MM.1S (cell line): ENCODE measurements at regions not wholly inside any gene's neighbourhood (a gene's known extent, or its start where the extent isn't known, plus 50 kb on each side); places are given as distances from the start of the nearest gene placed in this dataset.

Source experiments
- DNase-seq: peaks from one replicate; pipeline ENCODE4 v3.0.0-alpha.2; 2015
- H2AFZ ChIP-seq: fragments of 300-600 bp; sonication (generic); 2 replicates; pipeline ENCODE4 v1.6.0; 2016; ENCODE audit warnings: antibody characterized with exemption, low read length
- H3F3A ChIP-seq: fragments of 300-600 bp; sonication (generic); 2 replicates; pipeline ENCODE4 v1.6.1; 2016; ENCODE audit warnings: mild to moderate bottlenecking, antibody characterized with exemption, low read length, moderate library complexity, mixed read lengths; ENCODE audit not compliant: insufficient read depth
- H3K27ac ChIP-seq: fragments of 300-600 bp; sonication (generic); 2 replicates; pipeline ENCODE4 v1.5.1; 2016; ENCODE audit warnings: mild to moderate bottlenecking, low read length
- H3K27me3 ChIP-seq: fragments of 300-600 bp; sonication (generic); replicated peaks from 2 replicates; pipeline ENCODE4 v1.6.0; 2016; ENCODE audit warnings: low read length; ENCODE audit not compliant: insufficient read depth
- H3K36me3 ChIP-seq: fragments of 300-600 bp; sonication (generic); replicated peaks from 2 replicates; pipeline ENCODE4 v1.6.1; 2016; ENCODE audit warnings: mild to moderate bottlenecking, low read length, mixed read lengths; ENCODE audit not compliant: insufficient read depth
- H3K4me1 ChIP-seq: fragments of 300-600 bp; sonication (generic); 2 replicates; pipeline ENCODE4 v1.6.1; 2016; ENCODE audit warnings: low read length, mixed read lengths
- H3K4me2 ChIP-seq: fragments of 300-600 bp; sonication (generic); 2 replicates; pipeline ENCODE4 v1.6.0; 2016; ENCODE audit warnings: low read depth, low read length
- H3K4me3 ChIP-seq: fragments of 300-600 bp; sonication (generic); 2 replicates; pipeline ENCODE4 v1.5.1; 2016; ENCODE audit warnings: low read length, mixed read lengths
- H3K79me2 ChIP-seq: fragments of 300-600 bp; sonication (generic); 2 replicates; pipeline ENCODE4 v1.6.1; 2016; ENCODE audit warnings: mixed run types, low read length, mixed read lengths
- H3K9ac ChIP-seq: fragments of 300-600 bp; sonication (generic); 2 replicates; pipeline ENCODE4 v1.6.1; 2016; ENCODE audit warnings: low read length, mixed read lengths
- H3K9me2 ChIP-seq: fragments of 300-600 bp; sonication (generic); replicated peaks from 2 replicates; pipeline ENCODE4 v1.6.1; 2016; ENCODE audit warnings: mild to moderate bottlenecking, low read length, mixed read lengths; ENCODE audit not compliant: insufficient read depth
- H3K9me3 ChIP-seq: fragments of 300-600 bp; sonication (generic); replicated peaks from 2 replicates; pipeline ENCODE4 v1.6.1; 2016; ENCODE audit warnings: mild to moderate bottlenecking, low read length, mixed read lengths; ENCODE audit not compliant: insufficient read depth
- H4K20me1 ChIP-seq: fragments of 300-600 bp; sonication (generic); 2 replicates; pipeline ENCODE4 v1.6.1; 2016; ENCODE audit warnings: mild to moderate bottlenecking, low read length, moderate library complexity, mixed read lengths; ENCODE audit not compliant: insufficient read depth
- CTCF ChIP-seq: fragments of 300-600 bp; sonication (generic); IDR thresholded peaks from 2 replicates; pipeline ENCODE4 v1.5.1; 2016; ENCODE audit warnings: antibody characterized with exemption, low read length, mixed read lengths
- EZH2 ChIP-seq: fragments of 300-600 bp; sonication (generic); optimal IDR thresholded peaks from 2 replicates; pipeline ENCODE3; 2017; ENCODE audit warnings: low read depth, mild to moderate bottlenecking, antibody characterized with exemption, low read length, mixed read lengths
- EZH2phosphoT487 ChIP-seq: fragments of 300-600 bp; sonication (generic); IDR thresholded peaks from 2 replicates; pipeline ENCODE4 v1.6.1; 2018; ENCODE audit warnings: antibody characterized with exemption, low read length

GRCh38 chr20:40322941-40323340 lies 366.1 kb downstream of the MAFB start:
- H2AFZ ChIP-seq = no peak overlapping the region
- no peak for TF ChIP-seq CTCF
- TF ChIP-seq EZH2 = no peak
- TF ChIP-seq EZH2phosphoT487 = no peak
- no peak overlapping the region for H3K4me2 ChIP-seq

GRCh38 chr20:40320517-40321011 lies 368.5 kb downstream of the MAFB start:
- H3K9ac ChIP-seq = no peak overlapping the region
- TF ChIP-seq CTCF (no peak), EZH2 (no peak), EZH2phosphoT487 (no peak)

More at GRCh38 chr20:40322941-40323340, 366.1 kb downstream of the MAFB start:
- H3K9ac ChIP-seq = no peak overlapping the region
- no peaks in the 10 kb centered on the region for H3K4me1 ChIP-seq
- no peaks in the 10 kb centered on the region for H3K27me3 ChIP-seq
- no peak for DNase-seq
- H3K9me3 ChIP-seq = no peaks in the 10 kb centered on the region
- H3K9me2 ChIP-seq = no peaks in the 10 kb centered on the region
- no peaks in the 10 kb centered on the region for H4K20me1 ChIP-seq
- H3F3A ChIP-seq = no peaks in the 10 kb centered on the region
- no peaks in the 10 kb centered on the region for H3K79me2 ChIP-seq
- no peaks in the 10 kb centered on the region for H3K36me3 ChIP-seq
- H3K4me3 ChIP-seq = no peak overlapping the region
- no peak overlapping the region for H3K27ac ChIP-seq

GRCh38 chr20:40319741-40320516 lies 369.1 kb downstream of the MAFB start:
- H3K36me3 ChIP-seq = no peaks in the 10 kb centered on the region
- no peak overlapping the region for H3K4me2 ChIP-seq
- no peaks in the 10 kb centered on the region for H3K4me1 ChIP-seq
- H4K20me1 ChIP-seq = no peaks in the 10 kb centered on the region
- H3K27me3 ChIP-seq = no peaks in the 10 kb centered on the region
- H3F3A ChIP-seq = no peaks in the 10 kb centered on the region
- H3K9me3 ChIP-seq = no peaks in the 10 kb centered on the region
- H2AFZ ChIP-seq = no peak overlapping the region
- no peak overlapping the region for H3K4me3 ChIP-seq
- TF ChIP-seq EZH2 (no peak), EZH2phosphoT487 (no peak), CTCF (no peak)
- H3K27ac ChIP-seq = no peak overlapping the region
- no peak for DNase-seq
- no peak overlapping the region for H3K9ac ChIP-seq
- no peaks in the 10 kb centered on the region for H3K9me2 ChIP-seq
- H3K79me2 ChIP-seq = no peaks in the 10 kb centered on the region

More at GRCh38 chr20:40320517-40321011, 368.5 kb downstream of the MAFB start:
- no peak overlapping the region for H3K27ac ChIP-seq
- no peaks in the 10 kb centered on the region for H3K9me2 ChIP-seq
- H3K79me2 ChIP-seq = no peaks in the 10 kb centered on the region
- H3K4me3 ChIP-seq = no peak overlapping the region
- H3F3A ChIP-seq = no peaks in the 10 kb centered on the region
- no peaks in the 10 kb centered on the region for H3K9me3 ChIP-seq
- H3K27me3 ChIP-seq = no peaks in the 10 kb centered on the region
- H3K36me3 ChIP-seq = no peaks in the 10 kb centered on the region
- no peaks in the 10 kb centered on the region for H3K4me1 ChIP-seq
- no peak overlapping the region for H3K4me2 ChIP-seq
- no peak overlapping the region for H2AFZ ChIP-seq
- no peak for DNase-seq
- H4K20me1 ChIP-seq = no peaks in the 10 kb centered on the region
